ENCODE measurements at regions not wholly inside any gene's neighbourhood (a gene's known extent, or its start where the extent isn't known, plus 50 kb on each side); places are given as distances from the start of the nearest gene placed in this dataset.

- TF ChIP-seq POLR2AphosphoS5 (IDR thresholded peaks at IDR 0.05; ENCODE audit: low read depth, low read length) (no peak), TAF1 (IDR thresholded peaks at IDR 0.05; ENCODE audit: borderline replicate concordance, insufficient read depth, low read length) (no peak)
Observed at GRCh38 chr2:41764919-41765318, 282.9 kb upstream of the PKDCC start.
